HEK293 (cell line): ENCODE measurements at regions not wholly inside any gene's neighbourhood (a gene's known extent, or its start where the extent isn't known, plus 50 kb on each side); places are given as distances from the start of the nearest gene placed in this dataset.

Experiments used
- CTCF ChIA-PET: fragments of 350-600 bp; formaldehyde crosslinking; extraction: SDS; loops from one replicate; lab custom pipeline; 2021; ENCODE audit warnings: antibody characterized with exemption; lab: Yijun Ruan, JAX
- POLR2A ChIA-PET: fragments of 300-600 bp; formaldehyde crosslinking; extraction: SDS; loops from one replicate; lab custom pipeline; 2020; ENCODE audit warnings: antibody characterized with exemption, inconsistent platforms; lab: Yijun Ruan, JAX
- H3K27ac ChIP-seq: fragments of 200-500 bp; sonication (Bioruptor generic); 2 replicates; pipeline ENCODE4 v1.5.1; 2014; ENCODE audit warnings: low read depth, low read length, control low read depth, inconsistent platforms; ENCODE audit errors: extremely low read depth
- H3K36me3 ChIP-seq, 2 experiments: fragments of 200-500 bp in 1 of 2; sonication (Bioruptor generic) in 1 of 2; 1 replicate in 1 of 2; 2 replicates in 1 of 2; pipeline ENCODE4 v1.5.1; 2014 to 2017; ENCODE audit warnings: inconsistent platforms in 2 of 2, low read length in 2 of 2; ENCODE audit not compliant: control insufficient read depth in 2 of 2, insufficient read depth in 1 of 2
- H3K4me1 ChIP-seq: fragments of 200-500 bp; sonication (Bioruptor generic); 2 replicates; pipeline ENCODE4 v1.5.1; 2014; ENCODE audit warnings: mild to moderate bottlenecking, low read length, inconsistent platforms; ENCODE audit not compliant: control insufficient read depth, insufficient read depth
- H3K4me3 ChIP-seq: 2 replicates; pipeline ENCODE4 v1.5.1; 2011; ENCODE audit warnings: low read depth, mild to moderate bottlenecking, control low read depth, low read length, moderate library complexity
- H3K9me3 ChIP-seq: fragments of 200-500 bp; sonication (Bioruptor generic); 2 replicates; pipeline ENCODE4 v1.5.1; 2014; ENCODE audit warnings: low read depth, low read length, inconsistent platforms; ENCODE audit not compliant: control insufficient read depth, insufficient read depth
- GFI1B ChIP-seq: fragments of 450-650 bp; formaldehyde crosslinking; IDR thresholded peaks from 2 replicates; pipeline ENCODE4 v1.5.1; 2016; ENCODE audit warnings: missing biosample characterization, missing genetic modification characterization
- SALL2 ChIP-seq: fragments of 450-650 bp; formaldehyde crosslinking; IDR thresholded peaks from 2 replicates; pipeline ENCODE4 v1.5.0; 2017; ENCODE audit warnings: missing biosample characterization, mild to moderate bottlenecking, missing genetic modification characterization, borderline replicate concordance
- ZBTB1 ChIP-seq: fragments of 450-650 bp; formaldehyde crosslinking; IDR thresholded peaks from 2 replicates; pipeline ENCODE4 v1.5.1; 2016; ENCODE audit warnings: missing biosample characterization, missing genetic modification characterization
- ZFP69B ChIP-seq: fragments of 450-650 bp; formaldehyde crosslinking; IDR thresholded peaks from 2 replicates; pipeline ENCODE4 v1.5.1; 2016; ENCODE audit warnings: missing biosample characterization, missing genetic modification characterization
- ZNF10 ChIP-seq: fragments of 450-650 bp; formaldehyde crosslinking; IDR thresholded peaks from 2 replicates; pipeline ENCODE4 v1.5.1; 2017; ENCODE audit warnings: missing biosample characterization, missing genetic modification characterization
- ZNF311 ChIP-seq: fragments of 450-650 bp; formaldehyde crosslinking; IDR thresholded peaks from 2 replicates; pipeline ENCODE4 v1.5.1; 2017; ENCODE audit warnings: missing biosample characterization, missing genetic modification characterization, borderline replicate concordance
- ZNF549 ChIP-seq: fragments of 450-650 bp; IDR thresholded peaks from 2 replicates; pipeline ENCODE4 v1.5.1; 2018; ENCODE audit warnings: missing biosample characterization, missing genetic modification characterization, mild to moderate bottlenecking, inconsistent platforms, moderate library complexity
- ZNF585B ChIP-seq: fragments of 450-650 bp; formaldehyde crosslinking; IDR thresholded peaks from 2 replicates; pipeline ENCODE4 v1.5.1; 2016; ENCODE audit warnings: missing biosample characterization, missing genetic modification characterization
- ZNF777 ChIP-seq: fragments of 450-650 bp; formaldehyde crosslinking; IDR thresholded peaks from 2 replicates; pipeline ENCODE4 v1.5.1; 2017; ENCODE audit warnings: missing biosample characterization, missing genetic modification characterization, borderline replicate concordance
- TF ChIP-seq, protein P1 (sequence below): fragments of 450-650 bp; formaldehyde crosslinking; IDR thresholded peaks from 2 replicates; pipeline ENCODE4 v1.5.1; 2016; ENCODE audit warnings: missing biosample characterization, missing genetic modification characterization
- TF ChIP-seq, protein P2 (sequence below): fragments of 450-650 bp; formaldehyde crosslinking; IDR thresholded peaks from 2 replicates; pipeline ENCODE4 v1.5.1; 2016; ENCODE audit warnings: missing biosample characterization, missing genetic modification characterization

DNA sequence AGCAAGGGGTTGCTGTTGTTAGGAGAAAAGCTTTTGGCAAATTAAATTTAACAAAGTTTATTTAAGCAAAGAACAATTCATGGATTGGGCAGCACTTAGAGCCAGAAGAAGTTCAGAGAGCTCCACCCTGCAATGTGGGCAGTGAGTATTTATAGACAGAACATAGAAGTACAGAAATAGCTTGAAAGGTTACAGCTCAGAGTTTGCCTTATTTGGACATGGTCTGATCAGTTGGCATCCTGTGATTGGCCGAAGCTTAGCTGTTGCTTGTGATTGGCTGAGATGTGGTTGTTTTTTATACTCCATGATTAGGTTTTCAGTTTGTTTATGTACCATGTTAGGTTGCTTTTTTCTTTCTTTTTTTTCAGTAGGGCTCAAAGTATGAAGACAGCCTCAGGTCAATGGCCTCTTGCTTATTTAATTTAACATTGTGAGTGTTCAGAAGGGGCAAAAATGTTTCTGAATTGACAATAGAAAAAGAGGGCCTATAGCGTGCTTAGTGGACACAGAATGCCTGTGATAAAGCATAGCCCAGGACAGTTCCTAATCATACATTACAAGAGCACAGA, 293.8 kb downstream of the IGSF11 start:
- ChIA-PET POLR2A (no interaction called here), CTCF (interaction anchor here (0.6 kb wide), 1 partner anchor 11 kb away, joined by 4 read pairs; no protein-coding TSS in a partner anchor)
- no peaks in the 10 kb centered on the region for H3K9me3 ChIP-seq
- TF ChIP-seq ZNF585B, result no peak
- TF ChIP-seq ZNF549 (tag by site-specific recombination), result peak; percentile 72
- TF ChIP-seq, all 188 proteins: peak for 1
- H3K4me3 ChIP-seq, result no peak overlapping the region
- no peaks in the 10 kb centered on the region for H3K4me1 ChIP-seq
- H3K27ac ChIP-seq, result no peak overlapping the region
- no peaks in the 10 kb centered on the region for H3K36me3 ChIP-seq

DNA sequence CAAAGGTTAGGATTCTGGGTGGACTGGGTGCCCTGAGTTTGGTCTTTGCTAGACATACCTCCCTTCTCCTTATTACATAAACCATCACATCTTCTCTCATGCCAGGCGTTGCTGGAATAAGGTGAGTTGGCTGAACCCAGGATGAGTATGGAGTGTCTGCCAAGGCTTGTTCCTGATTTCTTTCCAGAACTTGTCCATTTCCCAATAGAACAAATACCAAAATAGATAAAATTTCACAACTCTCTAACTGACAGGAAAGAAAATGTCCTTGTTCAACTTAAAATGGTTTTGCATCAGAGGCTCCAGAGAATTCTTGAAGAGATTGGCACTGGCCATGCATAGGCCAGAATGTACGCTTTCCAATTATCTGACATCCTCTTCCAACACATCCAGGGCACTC, 291.9 kb downstream of the IGSF11 start:
- H3K36me3 ChIP-seq, result no peaks in the 10 kb centered on the region
- no peak overlapping the region for H3K4me3 ChIP-seq
- no peak overlapping the region for H3K27ac ChIP-seq
- POLR2A ChIA-PET, result no interaction called here
- no peaks in the 10 kb centered on the region for H3K4me1 ChIP-seq
- CTCF ChIA-PET, result interaction anchor here (0.7 kb wide), 1 partner anchor 132 kb away, joined by 4 read pairs; no protein-coding TSS in a partner anchor
- TF ChIP-seq, protein P1, sequence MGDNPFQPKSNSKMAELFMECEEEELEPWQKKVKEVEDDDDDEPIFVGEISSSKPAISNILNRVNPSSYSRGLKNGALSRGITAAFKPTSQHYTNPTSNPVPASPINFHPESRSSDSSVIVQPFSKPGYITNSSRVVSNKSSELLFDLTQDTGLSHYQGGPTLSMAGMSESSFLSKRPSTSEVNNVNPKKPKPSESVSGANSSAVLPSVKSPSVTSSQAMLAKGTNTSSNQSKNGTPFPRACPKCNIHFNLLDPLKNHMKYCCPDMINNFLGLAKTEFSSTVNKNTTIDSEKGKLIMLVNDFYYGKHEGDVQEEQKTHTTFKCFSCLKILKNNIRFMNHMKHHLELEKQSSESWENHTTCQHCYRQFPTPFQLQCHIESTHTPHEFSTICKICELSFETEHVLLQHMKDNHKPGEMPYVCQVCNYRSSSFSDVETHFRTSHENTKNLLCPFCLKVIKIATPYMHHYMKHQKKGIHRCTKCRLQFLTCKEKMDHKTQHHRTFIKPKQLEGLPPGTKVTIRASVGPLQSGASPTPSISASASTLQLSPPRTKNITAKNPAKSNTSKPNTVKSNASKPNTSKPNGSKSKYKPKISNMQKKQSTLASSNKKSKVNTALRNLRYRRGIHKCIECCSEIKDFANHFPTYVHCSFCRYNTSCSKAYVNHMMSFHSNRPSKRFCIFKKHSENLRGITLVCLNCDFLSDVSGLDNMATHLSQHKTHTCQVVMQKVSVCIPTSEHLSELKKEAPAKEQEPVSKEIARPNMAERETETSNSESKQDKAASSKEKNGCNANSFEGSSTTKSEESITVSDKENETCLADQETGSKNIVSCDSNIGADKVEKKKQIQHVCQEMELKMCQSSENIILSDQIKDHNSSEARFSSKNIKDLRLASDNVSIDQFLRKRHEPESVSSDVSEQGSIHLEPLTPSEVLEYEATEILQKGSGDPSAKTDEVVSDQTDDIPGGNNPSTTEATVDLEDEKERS (tag by site-specific recombination), result no peak
- TF ChIP-seq, protein P2, sequence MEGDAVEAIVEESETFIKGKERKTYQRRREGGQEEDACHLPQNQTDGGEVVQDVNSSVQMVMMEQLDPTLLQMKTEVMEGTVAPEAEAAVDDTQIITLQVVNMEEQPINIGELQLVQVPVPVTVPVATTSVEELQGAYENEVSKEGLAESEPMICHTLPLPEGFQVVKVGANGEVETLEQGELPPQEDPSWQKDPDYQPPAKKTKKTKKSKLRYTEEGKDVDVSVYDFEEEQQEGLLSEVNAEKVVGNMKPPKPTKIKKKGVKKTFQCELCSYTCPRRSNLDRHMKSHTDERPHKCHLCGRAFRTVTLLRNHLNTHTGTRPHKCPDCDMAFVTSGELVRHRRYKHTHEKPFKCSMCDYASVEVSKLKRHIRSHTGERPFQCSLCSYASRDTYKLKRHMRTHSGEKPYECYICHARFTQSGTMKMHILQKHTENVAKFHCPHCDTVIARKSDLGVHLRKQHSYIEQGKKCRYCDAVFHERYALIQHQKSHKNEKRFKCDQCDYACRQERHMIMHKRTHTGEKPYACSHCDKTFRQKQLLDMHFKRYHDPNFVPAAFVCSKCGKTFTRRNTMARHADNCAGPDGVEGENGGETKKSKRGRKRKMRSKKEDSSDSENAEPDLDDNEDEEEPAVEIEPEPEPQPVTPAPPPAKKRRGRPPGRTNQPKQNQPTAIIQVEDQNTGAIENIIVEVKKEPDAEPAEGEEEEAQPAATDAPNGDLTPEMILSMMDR, result no peak
- H3K9me3 ChIP-seq, result no peaks in the 10 kb centered on the region

DNA sequence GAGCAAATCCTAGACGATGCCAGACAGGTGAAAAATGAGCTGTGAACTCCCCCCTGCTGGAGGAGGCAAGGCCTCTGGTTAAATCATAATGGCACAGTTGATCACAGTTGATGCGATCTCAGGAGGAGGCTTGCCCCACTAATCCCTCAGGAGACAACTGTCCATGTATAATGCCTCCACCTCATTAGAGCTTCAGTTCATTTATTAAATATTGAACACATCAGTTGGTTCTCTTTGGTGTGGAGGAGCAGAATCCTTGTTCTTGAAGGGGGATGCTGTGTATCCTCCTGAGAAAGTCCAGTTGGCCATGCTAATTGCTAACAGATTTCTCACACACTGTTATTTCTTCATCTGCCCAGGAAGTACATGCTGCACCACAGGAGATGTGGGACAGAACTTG, 290.5 kb downstream of the IGSF11 start:
- CTCF ChIA-PET, result no interaction called here
- no peaks in the 10 kb centered on the region for H3K4me1 ChIP-seq
- H3K27ac ChIP-seq, result no peak overlapping the region
- POLR2A ChIA-PET, result no interaction called here
- TF ChIP-seq ZNF10 (tag by site-specific recombination), result no peak
- no peak overlapping the region for H3K4me3 ChIP-seq
- H3K9me3 ChIP-seq, result no peaks in the 10 kb centered on the region
- H3K36me3 ChIP-seq, result no peaks in the 10 kb centered on the region

DNA sequence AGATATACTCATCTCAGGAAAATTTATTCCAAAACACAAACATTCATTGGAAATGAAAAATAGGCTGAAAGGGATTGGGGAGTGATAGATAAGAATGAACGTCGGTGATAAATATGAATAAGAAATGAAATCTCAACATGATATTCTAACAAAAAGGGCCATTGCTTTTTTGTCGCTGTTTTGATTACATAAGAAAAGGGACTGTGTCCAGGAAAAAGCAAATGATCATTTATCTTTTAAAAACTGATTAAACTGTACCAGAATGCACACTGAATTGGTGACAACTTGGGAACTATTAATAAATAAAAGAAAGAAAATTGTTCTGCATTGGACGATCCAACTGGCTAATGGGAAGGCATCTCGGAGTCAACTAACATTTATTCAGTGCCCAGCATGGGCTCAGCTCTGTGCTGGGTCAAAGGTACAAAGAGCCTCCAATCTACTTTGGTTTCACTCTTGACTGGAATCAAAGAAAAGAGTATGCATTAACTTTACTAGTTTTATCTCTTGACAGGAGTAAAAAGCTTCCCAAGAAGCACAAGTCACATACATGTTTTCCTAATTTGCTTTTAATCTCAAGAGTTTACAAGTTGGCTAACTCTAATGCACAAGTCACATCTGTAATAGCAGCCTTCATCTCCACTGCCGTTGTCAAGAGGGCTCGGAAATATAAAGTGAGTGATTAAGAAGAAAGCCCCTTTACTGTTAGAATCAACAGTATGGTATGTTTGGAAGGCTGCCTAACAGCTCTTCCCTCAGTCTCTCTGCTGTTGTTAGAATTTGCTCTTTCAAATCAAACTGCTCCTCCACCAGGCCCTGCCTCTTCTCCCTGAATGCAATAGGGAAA, 280.0 kb downstream of the IGSF11 start:
- H3K27ac ChIP-seq, result no peak overlapping the region
- TF ChIP-seq ZNF311 (tag by site-specific recombination) (no peak), ZBTB1 (tag by site-specific recombination) (no peak), GFI1B (no peak), SALL2 (tag by site-specific recombination) (no peak), ZFP69B (tag by site-specific recombination) (no peak), ZNF777 (tag by site-specific recombination) (no peak)
- TF ChIP-seq, protein P2, result no peak
- no peak overlapping the region for H3K4me3 ChIP-seq
- H3K4me1 ChIP-seq, result no peaks in the 10 kb centered on the region
- CTCF ChIA-PET, result no interaction called here
- POLR2A ChIA-PET, result no interaction called here
- H3K36me3 ChIP-seq, result no peaks in the 10 kb centered on the region
- no peaks in the 10 kb centered on the region for H3K9me3 ChIP-seq
